GM18498 (cell line): ENCODE measurements at regions not wholly inside any gene's neighbourhood (a gene's known extent, or its start where the extent isn't known, plus 50 kb on each side); places are given as distances from the start of the nearest gene placed in this dataset.

Experiments used
- ATAC-seq: cut with Tn5 transposase; IDR thresholded peaks from one replicate; pipeline ENCODE4 v1.9.1; 2021; ENCODE audit warnings: mild to moderate bottlenecking, moderate library complexity; ENCODE audit not compliant: unreplicated experiment

DNA sequence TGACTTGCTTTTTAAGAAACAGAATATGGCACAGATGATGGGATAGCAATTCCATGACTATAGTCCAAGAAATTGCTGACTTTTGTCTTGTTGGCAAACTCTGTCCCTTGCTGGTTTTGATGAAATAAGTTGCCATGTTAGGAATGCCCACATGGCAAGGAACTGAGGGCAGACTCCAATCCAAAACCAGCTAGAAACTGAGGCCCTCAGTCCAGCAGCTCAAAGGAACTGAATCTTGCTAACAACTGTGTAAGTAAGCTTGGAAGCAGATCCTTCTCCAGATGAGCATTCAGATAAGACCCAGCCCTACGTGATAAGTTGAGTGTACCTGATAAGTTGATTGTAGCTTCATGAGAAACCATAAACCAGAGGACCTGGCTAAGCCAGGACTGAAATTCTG, 64.3 kb upstream of the BMPER start:
- ATAC-seq = no peak

DNA sequence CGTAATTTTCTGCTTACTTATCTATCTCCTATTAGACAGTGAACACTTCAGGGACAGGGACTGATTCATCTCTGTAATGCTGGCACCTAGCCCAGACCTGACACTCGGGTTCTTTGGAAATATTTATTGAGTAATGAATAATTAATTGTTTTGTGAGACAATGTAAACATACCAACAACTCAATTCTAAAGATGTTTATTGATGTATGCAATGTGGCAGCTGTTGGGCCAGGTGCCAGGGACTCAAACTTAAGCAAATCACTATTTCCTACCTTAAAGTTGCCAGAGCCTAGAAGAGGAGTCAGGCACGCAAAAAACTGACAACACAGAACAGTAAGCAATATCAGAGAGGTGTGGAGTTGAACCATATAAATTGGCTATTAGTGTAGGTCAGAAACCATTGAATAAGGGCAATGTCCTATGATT, 63.6 kb upstream of the BMPER start:
- no peak for ATAC-seq

DNA sequence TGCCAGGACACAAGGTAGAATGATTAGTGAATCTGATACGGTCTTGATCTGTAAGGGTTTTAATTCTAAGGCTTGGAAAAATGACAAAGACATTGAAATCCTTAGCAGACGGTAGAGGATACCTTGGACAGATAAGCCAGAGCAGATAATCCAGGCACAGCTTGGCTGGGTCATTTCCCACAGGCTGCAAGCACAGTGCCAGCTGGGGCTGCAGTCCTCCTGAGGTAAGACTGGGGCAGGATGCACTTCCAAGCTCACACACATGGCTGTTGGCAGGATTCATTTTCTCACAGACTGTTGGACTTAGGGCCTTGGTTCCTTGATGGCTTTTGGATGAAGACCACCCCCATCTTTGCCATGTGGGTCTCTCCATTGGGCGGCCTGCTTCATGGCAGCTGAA, 63.2 kb upstream of the BMPER start:
- no peak for ATAC-seq

DNA sequence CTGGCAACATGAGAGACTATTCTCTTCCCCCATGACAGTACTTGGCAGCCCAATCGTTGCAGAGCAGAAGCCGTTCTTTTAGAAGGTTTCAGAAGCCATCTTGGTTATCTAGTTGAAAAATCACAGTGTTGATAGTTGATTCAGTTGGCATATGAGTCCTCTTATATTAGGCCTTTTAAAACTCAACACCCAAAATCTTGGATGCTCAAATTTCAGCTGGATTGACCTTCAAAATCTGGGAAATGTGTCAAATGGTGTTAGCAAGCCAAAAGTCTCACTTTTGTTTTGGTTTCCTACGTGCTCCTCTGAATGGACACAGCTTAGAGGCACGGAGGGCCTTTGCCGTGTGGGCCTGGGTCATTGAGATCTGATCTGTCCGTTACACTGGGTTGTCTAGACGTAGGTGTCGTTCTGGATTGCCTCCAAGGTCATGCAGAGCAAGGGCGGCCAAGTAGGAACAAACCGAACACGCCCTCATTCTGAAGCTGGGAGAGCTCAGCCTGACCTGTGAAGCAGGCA, 59.3 kb upstream of the BMPER start:
- no peak for ATAC-seq

DNA sequence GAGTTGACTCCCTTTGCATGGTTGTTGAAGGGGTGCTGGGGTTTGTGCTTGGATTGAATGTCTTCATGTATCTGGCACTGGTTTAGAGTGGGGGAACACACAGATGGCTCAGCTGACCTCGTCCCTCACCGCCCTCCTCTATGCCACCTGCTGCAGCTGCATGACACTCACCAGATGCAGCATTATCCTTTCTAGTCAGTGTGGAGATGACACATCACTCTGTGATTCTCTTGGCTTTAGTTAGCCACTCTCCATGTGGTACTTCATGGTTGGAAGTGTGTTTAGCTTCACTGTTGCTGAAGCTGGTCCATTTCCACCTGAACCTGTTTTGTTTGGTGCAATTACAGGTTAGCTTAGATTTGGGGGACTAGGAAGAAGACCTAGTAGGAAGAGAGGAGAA, 56.3 kb upstream of the BMPER start:
- ATAC-seq = no peak

DNA sequence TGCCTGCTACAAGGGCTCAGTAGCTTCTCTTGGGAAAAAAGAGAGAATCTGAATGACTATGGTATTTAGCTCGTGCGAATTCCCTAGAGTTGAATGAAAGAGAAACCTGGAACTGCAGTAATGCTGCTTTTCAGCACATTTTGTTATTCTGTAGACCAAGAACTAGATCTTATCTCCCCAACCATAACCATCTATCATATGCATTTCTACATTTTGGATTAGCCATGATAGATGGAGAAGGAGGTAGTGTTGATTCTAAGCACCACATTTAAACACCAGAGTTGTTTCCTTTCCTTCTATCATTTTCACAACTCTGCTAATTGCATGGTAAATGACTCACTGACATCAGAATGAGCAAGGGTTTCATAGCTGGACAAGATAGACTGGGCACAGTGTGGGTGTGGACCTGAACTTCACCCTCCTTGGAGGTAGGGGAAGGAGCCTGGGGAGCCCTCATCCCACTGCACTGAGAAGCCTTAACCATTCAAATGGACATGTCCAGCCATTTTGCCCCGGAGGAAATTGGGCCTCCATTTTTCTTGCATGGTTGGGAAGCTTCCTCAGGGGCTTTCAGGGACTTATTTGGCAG, 55.3 kb upstream of the BMPER start:
- no peak for ATAC-seq

DNA sequence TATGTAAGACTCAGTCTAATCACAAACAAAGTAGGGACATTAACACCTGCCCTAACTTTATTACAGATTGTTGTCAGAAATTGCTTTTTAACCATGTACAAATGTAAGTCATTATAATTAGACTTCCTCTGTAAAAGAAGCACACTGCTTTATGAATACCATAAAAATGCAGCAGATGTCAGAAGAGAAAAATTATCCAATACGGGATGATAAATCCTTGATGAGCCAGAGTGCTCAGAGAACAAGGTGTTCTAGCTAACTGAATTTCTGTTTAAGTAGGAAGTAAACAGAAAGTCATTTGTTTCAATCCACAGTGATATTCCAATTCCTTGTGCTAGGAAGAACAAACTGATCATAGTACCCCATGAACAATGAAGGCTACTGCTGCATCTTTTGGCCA, 54.6 kb upstream of the BMPER start:
- no peak for ATAC-seq

DNA sequence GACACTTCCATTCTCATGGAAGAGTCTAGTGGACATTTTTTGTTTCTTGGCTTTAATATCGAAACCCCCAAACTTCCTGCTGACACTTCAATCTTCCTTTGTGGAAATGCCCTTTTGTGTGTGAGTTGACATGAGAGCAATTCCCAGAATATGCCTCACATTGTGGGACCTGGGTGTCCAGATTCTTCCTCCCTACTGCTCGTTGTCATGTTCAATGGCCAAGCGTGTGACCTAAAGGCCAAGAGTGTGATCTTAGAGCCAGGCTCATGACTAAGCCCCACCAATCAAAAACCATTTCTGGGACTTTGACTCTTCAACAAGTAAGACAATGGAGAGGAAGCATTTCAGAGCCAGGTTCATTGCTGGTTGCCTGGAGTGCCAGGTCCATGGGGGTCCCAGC, 52.5 kb upstream of the BMPER start:
- no peak for ATAC-seq

DNA sequence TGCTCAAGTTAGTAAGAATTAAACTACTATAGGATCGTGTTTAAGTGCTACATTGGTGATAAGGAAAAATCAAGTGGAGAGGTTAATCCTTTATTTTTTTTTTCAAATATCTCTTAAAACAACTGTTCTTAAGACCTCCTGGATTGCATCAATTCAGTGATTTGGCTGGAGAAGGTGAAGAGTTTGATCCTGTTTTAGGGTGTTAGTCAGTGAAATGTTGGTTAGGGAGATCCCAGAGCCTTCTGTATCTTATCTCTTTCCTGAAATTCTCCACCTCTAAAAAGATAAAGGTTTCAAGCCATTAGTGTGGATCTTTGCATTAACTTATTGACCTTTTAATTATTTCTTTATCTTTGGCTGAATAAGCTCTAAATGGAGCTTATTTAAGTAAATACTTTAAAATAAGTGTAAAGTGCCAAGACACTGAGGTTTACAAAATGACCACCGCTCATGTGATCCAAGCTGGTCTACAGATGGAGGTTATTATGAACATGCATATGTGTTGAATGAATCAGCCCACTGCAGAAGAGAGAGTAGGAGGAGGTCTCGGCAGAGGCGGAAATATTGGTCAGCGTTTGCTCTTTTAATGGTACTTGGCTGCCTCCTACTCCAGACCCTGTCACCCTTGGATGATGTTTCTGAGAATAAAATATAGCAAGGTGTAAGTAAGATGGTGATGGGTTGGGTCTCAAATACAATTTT, 51.8 kb upstream of the BMPER start:
- no peak for ATAC-seq

DNA sequence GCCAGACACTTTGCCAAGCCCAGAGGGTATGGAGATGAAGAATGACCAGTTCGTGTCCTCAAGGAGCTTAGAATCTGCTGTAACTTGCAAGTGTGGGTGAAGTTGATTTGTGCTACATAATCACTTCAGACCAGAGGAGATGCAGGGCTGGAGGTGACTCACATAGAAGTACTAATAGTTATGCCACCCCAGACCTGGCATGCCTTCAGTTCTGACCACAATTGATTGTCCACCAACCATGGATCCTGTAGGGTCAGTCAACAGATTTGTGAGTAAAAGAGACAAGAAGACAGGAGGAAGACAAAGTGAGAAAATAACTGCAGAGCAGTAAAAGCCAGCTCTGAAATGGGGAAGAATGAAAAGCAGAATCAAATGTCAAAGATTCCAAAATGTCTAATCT, 51.2 kb upstream of the BMPER start:
- no peak for ATAC-seq

DNA sequence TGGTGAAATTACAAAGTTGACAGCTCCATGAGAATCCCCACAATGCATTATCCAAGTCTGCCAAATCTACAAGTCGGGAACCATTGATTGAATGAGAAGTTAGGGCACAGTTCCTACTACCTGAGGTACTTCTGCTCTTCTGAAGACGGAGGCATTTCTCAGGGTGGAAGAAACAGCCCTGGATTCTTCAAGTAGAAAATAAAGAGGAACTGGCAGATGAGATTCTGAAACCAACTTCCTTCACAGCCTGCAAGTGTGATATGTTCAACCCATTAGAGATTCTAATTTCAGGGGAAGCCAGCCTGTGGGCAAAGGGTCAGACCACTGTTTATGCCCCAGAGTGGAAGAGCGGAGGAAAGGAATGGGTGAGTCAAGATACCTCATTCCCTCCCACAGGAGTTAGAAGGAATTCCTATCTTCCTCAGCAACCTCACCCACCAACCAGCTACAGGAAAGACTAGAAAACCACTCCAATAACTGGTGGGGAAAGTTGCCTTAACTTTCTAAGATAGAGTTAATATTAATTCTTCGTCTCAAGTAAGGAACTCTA, 50.5 kb upstream of the BMPER start:
- ATAC-seq = no peak
